ENCODE measurements at regions not wholly inside any gene's neighbourhood (a gene's known extent, or its start where the extent isn't known, plus 50 kb on each side); places are given as distances from the start of the nearest gene placed in this dataset. TPM values are rescaled to one million over a fixed set of nuclear protein-coding genes. Genes with fewer than 3 reads are reported as not detected.

Small RNA genes lying in the stretch of these regions (small RNA-seq; reads per million reads assigned to genes)
- not detected for gene RNU6-1023P
